ENCODE measurements at regions not wholly inside any gene's neighbourhood (a gene's known extent, or its start where the extent isn't known, plus 50 kb on each side); places are given as distances from the start of the nearest gene placed in this dataset.

GRCh38 chr9:129547869-129548570 is 72.9 kb downstream of the C9orf50 start:
- no peaks in the 10 kb centered on the region for H3K27me3 ChIP-seq (ENCODE audit: insufficient read depth, low read length)
- ChIA-PET RAD21 (ENCODE audit: low non-redundant PET in 1 of 2, low total read pairs in 2 of 2, uncharacterized antibody in 2 of 2, unreplicated experiment in 2 of 2) (interaction anchor here in 1 of 2 experiments (0.6 kb wide), 1 partner anchor 13 kb away, joined by 3 read pairs; no protein-coding TSS in a partner anchor), POLR2A (interaction anchor here (0.7 to 1.0 kb wide), 2 partner anchors 40 to 409 kb away, joined by 3 read pairs; no protein-coding TSS in a partner anchor), CTCF (interaction anchor here (0.7 to 1.6 kb wide), 2 partner anchors 36 to 61 kb away, joined by 3 to 5 read pairs; no protein-coding TSS in a partner anchor)
- no TSS peak for BruUV-seq (replicated peaks)
- no peak overlapping the region; the same call in 1 of the 2 replicates for H3K4me2 ChIP-seq (ENCODE audit: low read length)
- no peaks in the 10 kb centered on the region for H3K9me2 ChIP-seq (ENCODE audit: insufficient read depth)
- no peaks in the 10 kb centered on the region for H3K9me3 ChIP-seq (ENCODE audit: control insufficient read depth in 1 of 2, insufficient read depth in 1 of 2, low read depth in 1 of 2, low read length in 2 of 2)
- no peaks in the 10 kb centered on the region for H3K79me2 ChIP-seq (ENCODE audit: insufficient read depth, low read length)
- H2AFZ ChIP-seq (ENCODE audit: low read depth, low read length, poor library complexity, severe bottlenecking), result no peak overlapping the region
- H3K4me1 ChIP-seq (ENCODE audit: control insufficient read depth in 1 of 2, insufficient read depth in 2 of 2, low read length in 2 of 2), result peaks cover 51 to 63% of the 10 kb centered on the region in 2 experiments
- no peak for ATAC-seq
- no peak overlapping the region for H3K4me3 ChIP-seq (replicated peaks in 1 of 2; ENCODE audit: low read depth in 1 of 2, low read length in 2 of 2)
- peak overlapping the region; percentile 32 for H3K27ac ChIP-seq (ENCODE audit: low read depth, low read length)
- no peaks in the 10 kb centered on the region for H4K20me1 ChIP-seq (ENCODE audit: insufficient read depth)
- no peaks in the 10 kb centered on the region for H3K36me3 ChIP-seq (ENCODE audit: control insufficient read depth in 1 of 2, insufficient read depth in 2 of 2, low read length in 2 of 2)
- H3K9ac ChIP-seq (ENCODE audit: low read length), result no peak overlapping the region
- no peak for DNase-seq (ENCODE audit: low read depth, low spot score)
- intact Hi-C loops (cut with micrococcal nuclease), result no loop called here
- no peak for TF ChIP-seq ELF1 (IDR thresholded peaks at IDR 0.05; ENCODE audit: borderline replicate concordance, low read depth)
- TF ChIP-seq JUND (IDR thresholded peaks at IDR 0.05), result no peak
- no peak for TF ChIP-seq POLR2A (IDR thresholded peaks at IDR 0.05; ENCODE audit: borderline replicate concordance, extremely low read depth, insufficient read depth, insufficient read length)
- TF ChIP-seq SIN3A (IDR thresholded peaks at IDR 0.05; ENCODE audit: low read depth), result no peak
- TF ChIP-seq RAD21 (IDR thresholded peaks at IDR 0.05; ENCODE audit: low read depth), result no peak
- TF ChIP-seq ZBTB33 (IDR thresholded peaks at IDR 0.05; ENCODE audit: extremely low read depth, insufficient replicate concordance, low read length), result no peak
- TF ChIP-seq CEBPB (IDR thresholded peaks at IDR 0.05; ENCODE audit: low read depth), result no peak
- TF ChIP-seq FOSL1 (IDR thresholded peaks at IDR 0.05; ENCODE audit: low read depth), result no peak
- no peak for TF ChIP-seq SP1 (IDR thresholded peaks at IDR 0.05; ENCODE audit: low read depth)
- TF ChIP-seq TCF7L2 (IDR thresholded peaks at IDR 0.05; ENCODE audit: borderline replicate concordance, extremely low read depth, insufficient read depth, insufficient read length), result no peak
- TF ChIP-seq SRF (IDR thresholded peaks at IDR 0.05; ENCODE audit: low read depth), result no peak
- TF ChIP-seq EZH2phosphoT487 (IDR thresholded peaks at IDR 0.05; ENCODE audit: borderline replicate concordance), result no peak
- TF ChIP-seq ZNF274 (IDR thresholded peaks at IDR 0.05; ENCODE audit: low read depth, low read length), result no peak
- no peak for TF ChIP-seq YY1 (IDR thresholded peaks at IDR 0.05; ENCODE audit: extremely low read depth, insufficient replicate concordance, low read depth, low read length)
- no peak for TF ChIP-seq EZH2 (IDR thresholded peaks at IDR 0.05)
- TF ChIP-seq EGR1 (IDR thresholded peaks at IDR 0.05; ENCODE audit: low read depth), result no peak
- no peak for TF ChIP-seq REST (IDR thresholded peaks at IDR 0.05; ENCODE audit: low read depth)
